NCI-H1694 treated with DMSO at 0.1 percent for 48 hours (cell line): ENCODE measurements at regions not wholly inside any gene's neighbourhood (a gene's known extent, or its start where the extent isn't known, plus 50 kb on each side); places are given as distances from the start of the nearest gene placed in this dataset.
"Not testable (repeated sequence)": the region's sequence is repeated elsewhere in the genome, so short reads cannot be mapped to it uniquely, and the experiment has no call there.

Experiments used
- DNase-seq: peaks from one replicate; lab custom pipeline; 2025; lab: John Stamatoyannopoulos, UW

DNA sequence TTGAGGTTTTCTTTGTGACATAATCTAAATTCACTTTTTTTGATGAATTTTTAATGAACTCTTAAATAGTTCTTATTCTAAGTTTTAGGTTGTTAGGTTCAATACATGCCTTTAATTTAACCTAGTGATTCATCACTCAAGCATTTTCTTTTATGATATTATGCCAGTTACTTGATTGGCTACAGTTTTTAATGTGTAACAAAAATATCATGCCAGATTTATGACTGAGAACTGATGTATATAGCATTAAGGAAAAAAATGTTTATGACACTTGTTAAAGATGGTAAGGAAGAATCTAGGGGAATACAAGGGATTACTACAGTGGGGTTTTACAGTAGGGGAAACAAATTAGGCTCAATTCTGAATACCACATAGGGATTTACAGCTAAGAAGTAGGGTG is 103.1 kb downstream of the VGLL3 start:
- DNase-seq, result no peak

DNA sequence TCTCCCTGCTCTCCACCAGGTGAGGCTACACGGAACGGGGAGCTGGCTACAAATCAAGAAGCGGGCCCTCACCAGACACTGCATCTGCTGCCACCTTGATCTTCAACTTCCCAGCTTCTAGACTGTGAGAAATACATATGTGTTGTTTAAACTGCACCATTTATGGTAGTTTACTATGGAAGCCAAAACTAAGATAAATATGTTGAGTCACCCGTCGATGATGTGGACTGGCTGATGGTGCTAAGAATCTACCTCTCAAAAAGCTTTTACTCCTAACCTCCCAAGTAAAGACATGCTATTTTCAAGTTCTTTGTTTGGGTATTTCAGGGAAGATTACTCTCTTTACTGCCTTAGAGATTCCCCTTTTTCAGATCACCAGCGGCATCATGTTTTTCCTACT is 110.9 kb downstream of the VGLL3 start:
- DNase-seq, result no peak

DNA sequence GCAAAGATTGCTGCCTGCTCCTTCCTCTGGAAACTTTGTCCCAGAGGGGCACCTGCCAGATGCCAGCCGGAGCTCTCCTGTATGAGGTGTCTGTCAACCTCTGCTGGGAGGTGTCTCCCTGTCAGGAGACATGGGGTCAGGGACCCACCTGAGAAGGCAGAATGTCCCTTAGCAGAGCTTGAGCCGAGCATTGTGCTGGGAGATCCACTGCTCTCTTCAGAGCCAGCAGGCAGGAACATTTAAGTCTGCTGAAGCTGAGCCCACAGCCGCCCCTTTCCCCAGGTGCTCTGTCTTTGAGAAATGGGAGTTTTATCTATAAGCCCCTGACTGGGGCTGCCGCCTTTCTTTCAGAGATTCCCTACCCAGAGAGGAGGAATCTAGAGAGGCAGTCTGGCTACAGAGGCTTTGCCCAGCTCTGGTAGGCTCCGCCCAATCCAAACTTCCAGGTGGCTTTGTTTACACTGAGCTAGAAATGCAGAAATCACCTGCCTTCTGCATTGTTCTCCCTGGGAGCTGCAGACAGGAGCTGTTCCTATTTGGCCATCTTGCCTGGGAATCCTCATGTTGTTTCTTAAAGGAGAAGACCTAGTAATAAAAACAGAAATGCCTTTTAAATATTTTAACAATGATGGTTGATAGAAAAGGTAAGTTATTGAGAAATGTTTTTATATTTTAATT is 114.3 kb downstream of the VGLL3 start:
- not testable (repeated sequence) for DNase-seq

DNA sequence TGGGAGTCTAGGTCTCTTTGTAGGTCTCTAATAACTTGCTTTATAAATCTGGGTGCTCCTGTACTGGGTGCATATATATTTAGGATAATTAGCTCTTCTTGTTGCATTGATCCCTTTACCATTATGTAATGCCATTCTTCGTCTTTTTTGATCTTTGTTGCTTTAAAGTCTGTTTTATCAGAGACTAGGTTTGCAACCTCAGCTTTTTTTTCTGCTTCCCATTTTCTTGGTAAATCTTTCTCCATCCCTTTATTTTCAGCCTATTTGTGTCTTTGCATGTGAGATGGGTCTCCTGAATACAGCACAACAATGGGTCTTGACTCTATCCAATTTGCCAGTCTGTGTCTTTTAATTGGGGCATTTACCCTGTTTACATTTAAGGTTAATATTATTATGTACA is 116.2 kb downstream of the VGLL3 start:
- not testable (repeated sequence) for DNase-seq

DNA sequence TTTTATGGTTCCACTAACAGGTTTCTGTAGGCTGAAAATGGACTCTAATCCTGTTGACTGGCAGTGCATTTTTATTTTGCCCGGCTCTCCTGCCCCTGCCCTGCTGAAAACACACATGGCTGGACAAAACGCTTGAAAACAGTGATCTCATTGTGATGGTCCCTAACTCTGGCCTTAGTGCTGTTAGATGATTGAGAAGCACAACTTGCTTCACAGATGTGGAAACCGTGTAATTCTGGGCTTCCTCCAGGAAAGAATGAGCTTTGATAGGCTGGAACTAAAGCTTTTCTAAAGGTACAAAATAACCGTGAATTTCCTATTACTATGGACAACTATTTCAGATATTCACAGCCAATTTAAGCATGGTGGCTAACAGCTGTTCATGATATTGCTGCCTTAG is 121.4 kb downstream of the VGLL3 start:
- no peak for DNase-seq

DNA sequence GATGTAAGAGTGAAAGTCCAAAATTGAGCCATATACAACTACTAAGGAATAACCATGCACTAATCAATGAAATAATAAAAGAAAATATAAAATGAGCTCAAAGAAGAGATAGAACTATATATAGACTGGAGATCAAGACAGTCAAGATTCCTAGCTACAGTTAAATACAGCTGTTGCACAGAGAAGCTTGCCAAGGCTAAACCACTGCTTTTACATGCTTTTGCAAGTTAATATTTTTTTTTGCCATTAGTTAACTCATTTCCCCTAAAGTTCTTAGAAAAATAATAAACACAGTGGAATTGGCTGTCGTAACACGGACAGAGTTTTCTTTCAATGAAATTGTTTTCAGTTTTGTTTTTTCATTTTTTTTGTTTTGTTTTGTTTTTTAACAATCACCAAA is 123.0 kb downstream of the VGLL3 start:
- DNase-seq, result no peak

DNA sequence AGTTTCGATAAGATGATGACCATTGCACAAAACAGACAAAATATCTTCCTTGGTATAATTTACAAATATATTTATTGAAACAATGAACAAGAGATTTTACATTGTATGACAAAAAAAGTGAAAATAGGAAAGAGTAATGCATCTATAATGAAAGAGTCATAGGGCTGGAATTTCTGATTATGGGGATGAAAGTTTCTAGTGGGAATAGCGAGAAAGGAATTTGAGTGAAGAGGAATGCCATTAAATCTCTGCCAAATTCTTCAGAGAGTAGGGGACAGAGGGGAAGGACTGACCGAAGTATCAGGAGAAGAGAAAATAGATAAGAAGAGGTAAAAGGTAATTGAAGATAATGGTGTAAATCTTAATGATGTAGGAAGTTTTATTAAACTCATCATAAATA is 125.4 kb downstream of the VGLL3 start:
- no peak for DNase-seq

DNA sequence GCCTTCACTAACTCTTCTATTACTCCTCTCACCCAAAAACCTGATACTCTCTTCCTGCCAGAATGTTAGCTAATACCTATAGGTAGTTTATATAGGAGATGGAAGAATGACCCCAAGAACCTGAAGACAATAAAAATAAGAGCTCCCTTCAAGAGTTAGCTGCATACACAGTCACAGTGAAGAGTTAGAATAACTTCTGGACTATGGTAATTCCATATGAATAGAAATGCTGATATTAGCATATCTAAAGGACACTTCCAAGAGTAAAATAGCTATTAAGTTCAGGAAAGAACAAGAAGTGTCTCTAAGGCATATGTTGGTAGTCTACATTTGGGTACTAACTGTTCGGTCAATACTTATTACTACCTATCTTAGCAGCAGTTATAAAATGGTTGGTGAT is 134.2 kb downstream of the VGLL3 start:
- DNase-seq, result no peak

DNA sequence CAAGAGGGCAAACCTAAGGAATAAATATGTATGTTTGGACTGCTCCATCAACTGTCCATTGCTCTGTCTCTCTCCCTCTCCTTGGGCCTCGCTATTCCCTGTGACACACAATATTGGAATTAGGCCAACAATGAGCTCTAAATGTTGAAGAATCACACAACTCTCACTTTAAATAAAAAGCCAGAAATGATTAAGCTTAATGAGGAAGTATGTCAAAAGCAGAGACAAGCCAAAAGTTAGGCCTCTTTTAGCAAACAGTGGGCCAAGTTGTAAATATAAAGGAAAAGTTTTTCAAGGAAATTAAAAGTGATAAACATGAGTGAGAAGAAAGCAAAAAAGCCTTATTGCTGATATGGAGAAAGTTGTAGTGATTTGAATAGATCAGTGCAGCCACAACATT is 141.0 kb downstream of the VGLL3 start:
- no peak for DNase-seq

DNA sequence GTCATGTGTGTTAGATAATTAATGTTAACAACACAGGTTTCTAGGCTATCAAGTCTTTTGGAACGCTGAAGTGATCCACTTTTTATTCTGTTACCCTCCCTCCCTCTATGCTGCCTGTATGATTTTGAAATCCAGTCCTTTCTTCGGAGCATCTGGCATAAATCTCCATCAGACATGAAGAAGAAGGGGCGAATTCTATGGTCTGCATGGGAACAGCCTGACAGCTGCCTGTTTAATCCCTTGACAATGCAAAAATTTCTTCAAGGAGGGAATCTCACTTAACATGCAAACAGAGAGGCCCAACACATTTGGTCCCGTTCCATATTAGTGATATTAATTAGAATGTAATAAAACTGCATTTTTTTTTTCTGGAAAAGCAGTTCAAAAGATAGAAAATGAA is 145.2 kb downstream of the VGLL3 start:
- no peak for DNase-seq

DNA sequence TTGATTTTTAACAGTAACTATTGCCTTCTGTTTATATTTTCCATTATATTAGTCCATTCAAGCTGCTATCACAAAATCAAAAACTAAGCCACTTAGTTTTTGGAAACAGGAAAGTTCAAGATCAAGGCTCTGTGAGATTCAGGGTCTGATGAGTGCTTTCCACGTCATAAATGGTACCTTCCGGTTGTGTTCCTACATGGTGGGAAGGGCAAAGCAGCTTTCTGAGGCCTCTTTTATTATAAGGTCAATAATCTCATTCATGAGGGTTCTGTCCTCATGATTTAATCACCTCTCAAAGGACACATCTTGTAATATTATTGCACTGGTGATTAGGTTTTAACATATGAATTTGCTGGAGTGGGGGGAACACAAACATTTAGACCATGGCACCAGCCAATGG is 152.0 kb downstream of the VGLL3 start:
- no peak for DNase-seq

DNA sequence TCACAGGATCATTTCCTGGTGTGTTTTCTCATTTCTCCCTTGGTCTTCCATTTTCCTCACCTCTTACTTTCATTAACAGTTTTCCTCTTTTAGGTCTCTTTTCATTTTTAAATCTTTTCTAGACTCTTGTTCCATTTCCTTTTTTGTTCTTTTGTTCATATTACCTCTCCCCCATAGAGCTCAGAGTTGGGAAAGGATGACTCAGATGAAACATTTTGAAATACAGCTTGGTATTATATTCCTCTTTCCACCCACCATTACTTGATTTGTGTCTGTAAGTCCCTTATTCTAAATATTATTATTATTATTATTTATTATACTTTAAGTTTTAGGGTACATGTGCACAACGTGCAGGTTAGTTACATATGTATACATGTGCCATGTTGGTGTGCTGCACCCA is 153.1 kb downstream of the VGLL3 start:
- DNase-seq, result no peak

DNA sequence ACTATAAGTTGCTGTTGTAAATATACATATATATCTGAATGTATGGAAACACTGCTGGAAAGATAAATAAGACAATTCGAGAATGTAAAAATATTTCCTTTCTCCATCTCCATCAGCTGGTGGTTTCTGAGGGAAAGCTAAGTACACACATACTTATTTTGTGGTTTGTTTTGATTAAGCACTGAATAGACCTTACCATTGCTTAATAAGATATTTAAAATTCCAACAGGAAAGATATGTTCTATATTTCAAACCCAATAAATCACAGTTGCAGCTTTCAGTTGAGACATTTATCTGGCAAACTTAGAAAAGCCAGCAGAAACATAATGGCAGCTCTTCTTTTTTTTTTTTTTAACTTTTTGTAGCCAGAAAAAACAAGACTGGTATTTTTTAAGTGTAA is 160.4 kb downstream of the VGLL3 start:
- no peak for DNase-seq

DNA sequence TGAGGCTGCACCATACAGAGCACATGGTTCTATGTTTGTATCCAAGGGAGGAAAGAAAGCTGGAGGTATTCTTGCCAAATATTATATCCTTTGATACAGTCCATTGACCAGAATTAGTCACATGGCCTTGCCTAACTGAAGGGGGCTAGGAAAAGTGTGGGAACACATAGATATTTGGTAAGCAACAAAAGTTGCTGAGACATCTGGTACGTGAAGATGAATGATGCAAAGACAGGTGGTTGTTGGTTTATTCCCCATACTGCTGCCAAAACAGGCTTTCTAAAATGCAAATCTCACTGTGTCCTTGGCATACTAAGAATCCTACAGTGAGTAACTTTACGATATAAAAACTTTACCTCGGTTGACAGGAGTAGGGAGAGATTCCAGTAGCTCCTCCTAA is 162.2 kb downstream of the VGLL3 start:
- peak; percentile 27 for DNase-seq

DNA sequence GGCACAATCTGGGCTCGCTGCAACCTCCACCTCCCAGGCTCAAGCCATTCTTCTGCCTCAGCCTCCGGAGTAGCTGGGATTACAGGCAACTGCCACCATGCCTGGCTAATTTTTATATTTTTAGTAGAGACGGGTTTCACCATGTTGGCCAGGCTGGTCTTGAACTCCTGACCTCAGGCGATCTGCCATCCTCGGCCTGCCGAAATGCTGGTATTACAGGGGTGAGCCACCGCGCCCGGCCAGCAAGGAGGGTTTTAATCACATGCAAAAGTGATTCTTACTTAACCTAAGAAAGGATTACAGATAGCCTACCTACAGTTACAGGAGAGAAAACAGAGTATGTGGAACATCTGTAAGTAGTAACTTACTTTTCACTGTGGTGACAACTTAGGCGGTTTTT is 163.4 kb downstream of the VGLL3 start:
- DNase-seq, result not testable (repeated sequence)

DNA sequence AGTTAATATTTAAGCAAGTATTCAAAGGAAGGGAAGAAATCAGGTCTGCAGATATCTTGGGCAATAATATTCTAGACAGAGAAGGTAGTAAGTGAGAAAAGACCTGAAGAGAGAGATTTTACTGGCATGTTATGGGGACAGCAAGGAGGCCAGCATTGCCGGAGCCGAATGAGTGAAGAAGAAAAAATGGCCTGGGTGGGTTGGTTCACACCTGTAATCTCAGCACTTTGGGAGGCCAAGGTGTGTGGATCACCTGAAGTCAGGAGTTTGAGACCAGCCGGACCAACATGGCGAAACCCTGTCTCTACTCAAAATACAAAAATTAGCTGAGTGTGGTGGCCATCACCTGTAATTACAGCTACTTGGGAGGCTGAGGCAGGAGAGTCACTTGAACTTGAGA is 164.7 kb downstream of the VGLL3 start:
- no peak for DNase-seq

DNA sequence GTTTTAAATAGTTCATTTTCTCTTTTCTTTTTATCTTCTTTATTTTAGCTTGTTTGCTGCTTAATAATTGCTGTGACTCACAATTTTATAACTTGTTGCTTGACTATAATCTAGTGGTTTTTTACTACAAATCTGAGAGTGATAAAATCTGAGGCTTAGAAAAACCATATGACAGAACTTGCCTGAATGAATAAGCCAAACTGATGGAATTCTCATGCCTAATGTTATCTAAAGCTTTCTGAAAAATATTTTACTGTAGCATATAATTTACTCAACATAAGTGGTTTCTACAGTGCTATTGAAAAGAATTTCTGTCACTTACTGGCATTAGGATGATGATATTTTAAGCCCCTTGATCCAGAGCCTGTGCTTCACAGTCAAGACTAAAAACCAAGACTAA is 175.1 kb downstream of the VGLL3 start:
- DNase-seq, result no peak

DNA sequence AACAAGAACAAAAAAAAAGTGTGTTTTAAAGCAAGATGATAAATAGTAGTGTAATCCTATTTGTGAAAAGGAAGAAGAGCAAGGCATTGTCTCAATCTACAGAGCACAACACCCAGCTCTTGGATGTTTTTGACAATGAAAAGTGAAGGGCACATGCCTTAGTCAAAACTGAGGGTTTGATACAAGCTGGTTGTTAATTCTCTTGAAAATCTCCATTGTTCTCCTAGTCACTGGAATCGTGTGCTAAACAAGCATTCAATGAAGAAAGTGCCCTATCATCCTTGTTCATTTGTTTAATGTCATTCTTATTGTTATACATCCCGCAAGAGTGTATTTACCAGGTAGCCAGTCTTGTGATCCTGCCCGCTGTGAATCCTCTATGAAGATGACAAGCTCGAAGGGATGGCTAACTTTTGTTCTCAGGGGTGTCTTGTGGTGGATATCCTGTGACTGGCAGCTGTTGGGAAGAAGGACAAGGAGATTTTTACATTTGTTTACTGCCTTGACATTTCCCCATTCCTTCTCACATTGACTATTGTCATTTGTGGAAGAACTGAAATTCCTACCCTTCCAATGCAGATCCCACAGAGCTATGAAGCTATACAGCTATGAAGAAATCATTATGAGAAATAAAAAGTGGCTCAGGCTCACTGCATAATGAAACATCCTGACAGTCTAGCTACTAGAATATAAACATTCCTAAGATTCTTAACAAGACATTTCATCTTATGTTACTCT is 175.9 kb downstream of the VGLL3 start:
- DNase-seq, result no peak

DNA sequence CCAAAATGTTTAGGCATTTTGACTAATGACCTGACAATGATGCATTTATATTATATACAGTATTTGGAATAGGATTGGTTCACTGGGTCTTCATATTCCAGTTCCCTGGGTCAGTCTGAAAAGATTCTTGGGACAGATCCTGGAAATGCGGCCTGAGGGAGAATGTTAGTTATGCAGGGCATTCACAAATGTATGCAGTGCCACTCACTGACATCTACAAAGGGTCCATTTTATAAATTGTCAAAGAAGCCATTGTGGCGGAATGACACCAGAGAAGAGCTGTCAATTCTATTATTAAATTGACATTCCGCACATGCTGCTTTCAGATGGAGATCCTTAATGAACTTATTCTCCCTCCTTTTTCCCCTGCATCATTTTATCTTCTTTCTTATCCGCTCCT is 176.6 kb downstream of the VGLL3 start:
- DNase-seq, result no peak

DNA sequence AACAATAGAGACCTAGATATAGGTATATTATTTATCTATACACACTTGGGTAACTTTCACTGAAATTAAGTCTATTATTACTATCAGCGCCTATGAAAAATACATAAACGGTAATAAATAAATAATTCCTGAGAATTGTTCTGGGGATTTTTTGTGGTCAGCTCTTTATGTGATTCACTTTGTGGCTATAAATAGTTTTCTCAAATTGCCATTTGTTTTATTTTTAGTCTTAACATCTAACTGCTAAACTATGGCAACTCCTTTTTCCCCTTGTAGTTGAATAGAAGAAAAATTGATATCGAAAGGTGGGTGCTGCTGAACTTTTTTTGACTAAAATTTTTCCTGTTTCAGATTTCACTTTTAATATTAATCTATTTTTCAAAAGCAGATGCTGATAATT is 189.0 kb downstream of the VGLL3 start:
- DNase-seq, result no peak

DNA sequence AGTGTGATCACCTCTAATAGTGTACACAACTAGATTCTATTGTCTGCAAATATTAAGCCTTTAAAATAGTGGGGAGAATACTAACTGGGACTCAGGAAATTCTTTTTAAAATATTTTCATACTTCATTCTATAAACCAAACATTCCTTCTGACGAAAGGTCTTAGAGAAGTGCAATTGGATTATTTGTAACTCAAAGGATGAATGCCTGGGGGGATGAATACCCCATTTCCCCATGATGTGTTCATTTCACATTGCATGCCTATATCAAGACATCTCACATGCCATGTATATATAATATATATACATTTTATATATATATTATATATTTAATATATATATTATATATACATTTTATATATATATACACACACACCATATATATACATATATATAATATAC is 189.9 kb downstream of the VGLL3 start:
- no peak for DNase-seq

DNA sequence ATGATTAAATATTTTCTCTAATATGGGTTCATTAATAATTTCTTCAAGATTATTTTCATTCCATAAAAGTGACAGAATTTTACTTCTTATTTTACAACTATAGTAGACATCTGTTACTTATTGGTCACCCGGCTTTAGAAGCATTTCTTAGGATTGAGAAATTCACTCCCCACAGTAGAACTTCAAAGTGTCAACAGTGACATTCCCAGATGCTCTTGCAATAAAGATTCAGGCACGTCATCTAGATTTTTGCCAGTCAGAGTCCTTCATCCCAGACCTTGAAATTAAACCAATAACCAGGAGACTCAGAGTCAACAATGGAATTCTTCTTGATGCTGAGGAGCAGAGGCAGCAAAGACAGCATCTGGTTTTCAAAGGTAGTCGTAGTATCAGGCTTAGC is 190.8 kb downstream of the VGLL3 start:
- DNase-seq, result no peak

DNA sequence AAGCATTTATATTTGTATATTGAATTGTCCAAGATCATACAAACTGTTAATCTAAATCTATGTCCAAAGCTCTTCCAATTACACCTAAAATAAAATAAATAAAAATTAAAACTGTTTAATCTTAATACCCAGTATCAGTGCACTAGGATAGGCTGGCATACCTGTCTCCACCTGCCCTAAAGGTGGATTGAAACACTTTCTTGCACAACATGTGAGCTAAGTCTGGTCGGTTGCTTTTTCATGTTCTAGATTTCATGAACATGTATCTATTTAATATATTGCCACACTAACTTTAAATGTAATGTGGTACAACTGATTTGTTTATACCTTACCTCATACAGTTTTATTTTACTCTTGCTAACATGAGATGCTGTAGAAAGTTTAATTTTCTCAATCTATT is 193.0 kb downstream of the VGLL3 start:
- no peak for DNase-seq
